ENCODE measurements at regions not wholly inside any gene's neighbourhood (a gene's known extent, or its start where the extent isn't known, plus 50 kb on each side); places are given as distances from the start of the nearest gene placed in this dataset.

- no peak for DNase-seq (ENCODE audit: low read depth)
Measured at GRCh38 chr3:181764544-181764943, 52.8 kb downstream of the SOX2 start.

GRCh38 chr3:181770296-181770695 lies 58.6 kb downstream of the SOX2 start:
- DNase-seq (ENCODE audit: low read depth): no peak

- DNase-seq (ENCODE audit: low read depth): no peak
Measured at GRCh38 chr3:181771120-181771519, 59.4 kb downstream of the SOX2 start.

- DNase-seq (ENCODE audit: low read depth): no peak
Measured at GRCh38 chr3:181772166-181772565, 60.4 kb downstream of the SOX2 start.

GRCh38 chr3:181773921-181774320 lies 62.2 kb downstream of the SOX2 start:
- DNase-seq (ENCODE audit: low read depth): no peak

- peak; percentile 70 for DNase-seq (ENCODE audit: low read depth)
Measured at GRCh38 chr3:181782306-181782954, 70.7 kb downstream of the SOX2 start.

- no peak for DNase-seq (ENCODE audit: low read depth)
Measured at GRCh38 chr3:181790561-181790960, 78.8 kb downstream of the SOX2 start.

- no peak for DNase-seq (ENCODE audit: low read depth)
Measured at GRCh38 chr3:181791056-181791955, 79.6 kb downstream of the SOX2 start.

- no peak for DNase-seq (ENCODE audit: low read depth)
Measured at GRCh38 chr3:181793006-181793405, 81.3 kb downstream of the SOX2 start.

GRCh38 chr3:181794011-181794790 lies 82.5 kb downstream of the SOX2 start:
- DNase-seq (ENCODE audit: low read depth): no peak

GRCh38 chr3:181796641-181797040 lies 84.9 kb downstream of the SOX2 start:
- no peak for DNase-seq (ENCODE audit: low read depth)

- no peak for DNase-seq (ENCODE audit: low read depth)
Measured at GRCh38 chr3:181797431-181797830, 85.7 kb downstream of the SOX2 start.

- DNase-seq (ENCODE audit: low read depth): no peak
Measured at GRCh38 chr3:181805703-181806102, 94.0 kb downstream of the SOX2 start.

- no peak for DNase-seq (ENCODE audit: low read depth)
Measured at GRCh38 chr3:181808053-181808452, 96.3 kb downstream of the SOX2 start.

- DNase-seq (ENCODE audit: low read depth): no peak
Measured at GRCh38 chr3:181823716-181824115, 112.0 kb downstream of the SOX2 start.

GRCh38 chr3:181824961-181825360 lies 113.2 kb downstream of the SOX2 start:
- no peak for DNase-seq (ENCODE audit: low read depth)

GRCh38 chr3:181839039-181839915 lies 127.6 kb downstream of the SOX2 start:
- DNase-seq (ENCODE audit: low read depth): no peak

GRCh38 chr3:181839916-181840297 lies 128.2 kb downstream of the SOX2 start:
- no peak for DNase-seq (ENCODE audit: low read depth)

- DNase-seq (ENCODE audit: low read depth): no peak
Measured at GRCh38 chr3:181844211-181844610, 132.5 kb downstream of the SOX2 start.

- no peak for DNase-seq (ENCODE audit: low read depth)
Measured at GRCh38 chr3:181847276-181847675, 135.6 kb downstream of the SOX2 start.

- peak; percentile 4 for DNase-seq (ENCODE audit: low read depth)
Measured at GRCh38 chr3:181851063-181851462, 139.3 kb downstream of the SOX2 start.

GRCh38 chr3:181855825-181856224 lies 144.1 kb downstream of the SOX2 start:
- DNase-seq (ENCODE audit: low read depth): no peak
